GM12878 (cell line): ENCODE measurements at regions not wholly inside any gene's neighbourhood (a gene's known extent, or its start where the extent isn't known, plus 50 kb on each side); places are given as distances from the start of the nearest gene placed in this dataset.

Experiments used
- ATAC-seq: fragments of 200-7000 bp; cut with Tn5 transposase; 3 replicates; pipeline ENCODE4 v1.9.1; 2020; ENCODE audit warnings: mild to moderate bottlenecking, moderate library complexity
- BruUV-seq: library from RNA; stranded (reverse); fragments of 400-500 nt; replicated peaks from 2 replicates; lab custom pipeline; 2021; lab: Mats Ljungman, UMichigan
- CTCF ChIA-PET: fragments of 300-600 bp; sonication (Branson Sonifier 250); formaldehyde crosslinking; extraction: SDS; loops from one replicate; lab custom pipeline; 2021; ENCODE audit warnings: inconsistent platforms; lab: Yijun Ruan, JAX
- POLR2A ChIA-PET: fragments of 350-600 bp; formaldehyde crosslinking; extraction: SDS; loops from one replicate; lab custom pipeline; 2021; ENCODE audit warnings: inconsistent platforms; lab: Charles Lee
- RAD21 ChIA-PET: fragments of 300-600 bp; sonication (Branson Sonifier 250); formaldehyde crosslinking; loops from one replicate; lab custom pipeline; 2023; ENCODE audit warnings: antibody characterized with exemption; ENCODE audit not compliant: unreplicated experiment; lab: Charles Lee
- SMC1A ChIA-PET: fragments of 300-600 bp; sonication (Branson Sonifier 250); formaldehyde crosslinking; loops from one replicate; lab custom pipeline; 2023; ENCODE audit not compliant: unreplicated experiment, uncharacterized antibody; lab: Charles Lee
- DNase-seq: peaks from one replicate; pipeline ENCODE4 v3.0.0-alpha.2; 2011; ENCODE audit warnings: low read depth, low spot score
- FAIRE-seq: peaks from 3 replicates; lab custom pipeline; 2011; peaks lifted over from hg19 to GRCh38; lab: Jason Lieb, UNC
- H2AFZ ChIP-seq: 2 replicates; pipeline ENCODE4 v1.6.0; 2011; ENCODE audit warnings: low read depth, low read length, control low read depth; ENCODE audit not compliant: control insufficient read depth
- H3K27ac ChIP-seq: 2 replicates; pipeline ENCODE4 v1.5.1; 2011; ENCODE audit warnings: control low read depth; ENCODE audit not compliant: control insufficient read depth, insufficient read depth
- H3K27me3 ChIP-seq, 2 experiments: replicated peaks in 1 of 2; 2 replicates each; pipeline versions ENCODE4 v1.6.0 to v1.6.1; 2011; ENCODE audit warnings: low read length in 1 of 2; ENCODE audit not compliant: control insufficient read depth in 2 of 2, insufficient read depth in 2 of 2
- H3K36me3 ChIP-seq, 2 experiments: 2 replicates each; pipeline ENCODE4 v1.5.1; 2011; ENCODE audit warnings: low read length in 1 of 2; ENCODE audit not compliant: control insufficient read depth in 2 of 2, insufficient read depth in 2 of 2
- H3K4me1 ChIP-seq: 2 replicates; pipeline ENCODE4 v1.6.1; 2011; ENCODE audit warnings: mild to moderate bottlenecking, low read length, moderate library complexity, mixed read lengths; ENCODE audit not compliant: control insufficient read depth, insufficient read depth
- H3K4me2 ChIP-seq: 2 replicates; pipeline ENCODE4 v1.6.0; 2011; ENCODE audit warnings: control low read depth; ENCODE audit not compliant: control insufficient read depth, insufficient read depth
- H3K4me3 ChIP-seq: fragments of 200-600 bp; sonication (generic); 2 replicates; pipeline ENCODE4 v1.5.1; 2016
- H3K79me2 ChIP-seq: 2 replicates; pipeline ENCODE4 v1.6.0; 2011; ENCODE audit warnings: low read length; ENCODE audit not compliant: control insufficient read depth, insufficient read depth
- H3K9ac ChIP-seq: 2 replicates; pipeline ENCODE4 v1.8.0; 2011; ENCODE audit warnings: low read length, control low read depth, mixed read lengths; ENCODE audit not compliant: control insufficient read depth, insufficient read depth
- H3K9me3 ChIP-seq: replicated peaks from 3 replicates; pipeline ENCODE4 v1.5.1; 2011; ENCODE audit warnings: mild to moderate bottlenecking, low read length; ENCODE audit not compliant: control insufficient read depth, insufficient read depth
- H4K20me1 ChIP-seq: 2 replicates; pipeline ENCODE4 v1.6.0; 2011; ENCODE audit not compliant: control insufficient read depth, insufficient read depth
- BCL11A ChIP-seq: IDR thresholded peaks from 2 replicates; pipeline ENCODE4 v1.6.1; 2011; ENCODE audit warnings: low read depth, low read length
- CHD1 ChIP-seq: IDR thresholded peaks from 2 replicates; pipeline ENCODE4 v1.6.1; 2012; ENCODE audit warnings: low read depth, low read length, improper control_type of control experiment
- CREB1 ChIP-seq: IDR thresholded peaks from 2 replicates; pipeline ENCODE4 v1.6.1; 2012; ENCODE audit warnings: low read depth, mild to moderate bottlenecking, inconsistent platforms
- E4F1 ChIP-seq: fragments of 450-650 bp; IDR thresholded peaks from 2 replicates; pipeline ENCODE4 v1.6.1; 2018; ENCODE audit warnings: borderline replicate concordance, mild to moderate bottlenecking; ENCODE audit not compliant: partially characterized antibody
- MXI1 ChIP-seq: fragments of 150-350 bp; IDR thresholded peaks from 2 replicates; pipeline ENCODE4 v1.6.1; 2011; ENCODE audit warnings: low read depth, mild to moderate bottlenecking, inconsistent platforms, low read length, improper control_type of control experiment
- RB1 ChIP-seq: fragments of 450-650 bp; formaldehyde crosslinking; IDR thresholded peaks from 2 replicates; pipeline ENCODE4 v1.6.1; 2017; ENCODE audit warnings: mild to moderate bottlenecking, borderline replicate concordance
- STAT1 ChIP-seq: fragments of 450-650 bp; conservative IDR thresholded peaks from 2 replicates; pipeline ENCODE4 v1.6.1; 2014; ENCODE audit warnings: antibody characterized with exemption, mild to moderate bottlenecking
- TAF1 ChIP-seq: IDR thresholded peaks from 2 replicates; pipeline ENCODE4 v1.6.1; 2011; ENCODE audit warnings: mild to moderate bottlenecking, low read depth, low read length, borderline replicate concordance
- ZNF622 ChIP-seq: fragments of 450-650 bp; IDR thresholded peaks from 2 replicates; pipeline ENCODE4 v1.6.1; 2017; ENCODE audit warnings: mild to moderate bottlenecking, inconsistent platforms
- WGBS: methylation state at CpG from one replicate; pipeline ENCODE4 v1.1.6; 2016; ENCODE audit warnings: low lambda C conversion rate; ENCODE audit not compliant: insufficient replicate concordance, insufficient coverage; ENCODE audit errors: missing lambda C conversion rate; 5-methylcytosine and 5-hydroxymethylcytosine counted together
- in situ Hi-C: fragments of 300-500 bp; cut with MboI; formaldehyde crosslinking; loops from 9 replicates; pipeline ENCODE4 v1.14.3; 2018; ENCODE audit warnings: mixed read lengths
- intact Hi-C: fragments of 100-400 bp; cut with micrococcal nuclease; formaldehyde crosslinking; loops from one replicate; pipeline ENCODE4 v1.14.2; 2022; ENCODE audit not compliant: unreplicated experiment
- TF ChIP-seq, protein P1 (sequence below): fragments of 450-650 bp; IDR thresholded peaks from 2 replicates; pipeline ENCODE4 v1.6.1; 2018; ENCODE audit warnings: mild to moderate bottlenecking, low read depth, moderate library complexity; ENCODE audit not compliant: partially characterized antibody

GRCh38 chr7:81573128-81573527 lies 196.7 kb downstream of the HGF start:
- Histone ChIP-seq H4K20me1 (no peaks in the 10 kb centered on the region), H3K36me3 (no peaks in the 10 kb centered on the region), H3K27ac (no peak overlapping the region), H2AFZ (no peak overlapping the region), H3K27me3 (no peaks in the 10 kb centered on the region), H3K4me2 (no peak overlapping the region), H3K9me3 (no peaks in the 10 kb centered on the region), H3K4me1 (no peaks in the 10 kb centered on the region), H3K4me3 (no peak overlapping the region), H3K79me2 (no peaks in the 10 kb centered on the region), H3K9ac (no peak overlapping the region)
- ChIA-PET CTCF (interaction anchor here (1.5 kb wide), 1 partner anchor 10 kb away, joined by 8 read pairs; no protein-coding TSS in a partner anchor), POLR2A (no interaction called here), SMC1A (no interaction called here), RAD21 (no interaction called here)
- in situ Hi-C loops (no loop called here), intact Hi-C loops (no loop called here)
- no peak for FAIRE-seq
- no peak for DNase-seq
- ATAC-seq, result no peak
- no peak for TF ChIP-seq CREB1
- no peak for TF ChIP-seq E4F1
- TF ChIP-seq CHD1, result no peak
- TF ChIP-seq STAT1, result no peak
- no peak for TF ChIP-seq RB1
- TF ChIP-seq MXI1, result no peak
- no peak for TF ChIP-seq BCL11A
- no peak for TF ChIP-seq ZNF622
- TF ChIP-seq, protein P1, sequence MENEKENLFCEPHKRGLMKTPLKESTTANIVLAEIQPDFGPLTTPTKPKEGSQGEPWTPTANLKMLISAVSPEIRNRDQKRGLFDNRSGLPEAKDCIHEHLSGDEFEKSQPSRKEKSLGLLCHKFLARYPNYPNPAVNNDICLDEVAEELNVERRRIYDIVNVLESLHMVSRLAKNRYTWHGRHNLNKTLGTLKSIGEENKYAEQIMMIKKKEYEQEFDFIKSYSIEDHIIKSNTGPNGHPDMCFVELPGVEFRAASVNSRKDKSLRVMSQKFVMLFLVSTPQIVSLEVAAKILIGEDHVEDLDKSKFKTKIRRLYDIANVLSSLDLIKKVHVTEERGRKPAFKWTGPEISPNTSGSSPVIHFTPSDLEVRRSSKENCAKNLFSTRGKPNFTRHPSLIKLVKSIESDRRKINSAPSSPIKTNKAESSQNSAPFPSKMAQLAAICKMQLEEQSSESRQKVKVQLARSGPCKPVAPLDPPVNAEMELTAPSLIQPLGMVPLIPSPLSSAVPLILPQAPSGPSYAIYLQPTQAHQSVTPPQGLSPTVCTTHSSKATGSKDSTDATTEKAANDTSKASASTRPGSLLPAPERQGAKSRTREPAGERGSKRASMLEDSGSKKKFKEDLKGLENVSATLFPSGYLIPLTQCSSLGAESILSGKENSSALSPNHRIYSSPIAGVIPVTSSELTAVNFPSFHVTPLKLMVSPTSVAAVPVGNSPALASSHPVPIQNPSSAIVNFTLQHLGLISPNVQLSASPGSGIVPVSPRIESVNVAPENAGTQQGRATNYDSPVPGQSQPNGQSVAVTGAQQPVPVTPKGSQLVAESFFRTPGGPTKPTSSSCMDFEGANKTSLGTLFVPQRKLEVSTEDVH, result no peak
- TF ChIP-seq TAF1, result no peak
- BruUV-seq, result no TSS peak
- 0% methylated on average over 1 of the region's 1 CpG for WGBS
